Adipocyte (in vitro differentiated cells): ENCODE measurements at regions not wholly inside any gene's neighbourhood (a gene's known extent, or its start where the extent isn't known, plus 50 kb on each side); places are given as distances from the start of the nearest gene placed in this dataset.
"Not testable (repeated sequence)": the region's sequence is repeated elsewhere in the genome, so short reads cannot be mapped to it uniquely, and the experiment has no call there.

Source experiments
- DNase-seq: peaks from one replicate; pipeline ENCODE4 v3.0.0-alpha.2; 2015; ENCODE audit warnings: low read depth
- H3K27me3 ChIP-seq: replicated peaks from 2 replicates; pipeline ENCODE4 v1.7.0; 2013; ENCODE audit warnings: mild to moderate bottlenecking, low read length, moderate library complexity; ENCODE audit not compliant: control insufficient read depth, insufficient read depth
- H3K36me3 ChIP-seq: 2 replicates; pipeline ENCODE4 v1.7.0; 2013; ENCODE audit warnings: low read length, mild to moderate bottlenecking, moderate library complexity; ENCODE audit not compliant: control insufficient read depth, insufficient read depth, severe bottlenecking
- H3K4me1 ChIP-seq: 2 replicates; pipeline ENCODE4 v1.7.0; 2013; ENCODE audit warnings: mild to moderate bottlenecking, low read length, moderate library complexity; ENCODE audit not compliant: control insufficient read depth, insufficient read depth
- H3K4me3 ChIP-seq: 2 replicates; pipeline ENCODE4 v1.7.0; 2013; ENCODE audit warnings: mild to moderate bottlenecking, low read length, moderate library complexity
- H3K9ac ChIP-seq: 2 replicates; pipeline ENCODE4 v1.7.0; 2013; ENCODE audit warnings: mild to moderate bottlenecking, low read length, moderate library complexity
- H3K9me3 ChIP-seq: 2 replicates; pipeline ENCODE4 v1.7.0; 2013; ENCODE audit warnings: mild to moderate bottlenecking, low read length, moderate library complexity; ENCODE audit not compliant: control insufficient read depth

DNA sequence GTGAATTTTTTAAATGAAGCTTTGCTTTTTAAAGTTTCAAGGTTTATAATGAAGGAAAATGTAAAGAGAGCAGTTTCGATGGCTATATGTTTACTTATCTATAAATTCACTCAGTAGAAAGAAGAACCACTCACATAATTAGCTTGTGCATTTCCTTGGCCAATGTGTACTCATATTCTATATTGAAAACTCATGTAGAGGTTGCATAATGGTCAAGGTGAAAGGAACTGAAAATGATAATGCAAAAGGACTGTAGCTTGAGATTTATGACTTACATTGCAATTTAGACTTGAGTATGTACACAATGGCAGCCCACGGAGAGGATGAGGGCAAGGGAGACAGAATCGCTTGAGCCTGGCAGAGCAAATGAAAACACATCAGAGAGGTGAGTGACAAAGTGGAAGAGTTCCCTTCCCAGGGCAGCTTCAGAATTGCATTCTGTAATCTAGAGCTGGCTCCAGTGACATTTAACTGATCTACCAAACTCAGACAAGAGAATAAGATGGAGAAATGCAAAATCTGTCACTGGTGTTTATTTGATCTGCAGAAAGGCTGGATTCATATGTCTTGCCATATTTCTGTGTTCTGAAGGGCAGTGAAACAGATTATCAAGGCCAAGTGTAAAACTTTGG is 191.8 kb downstream of the TMEM200A start:
- no peak for DNase-seq
- Histone ChIP-seq H3K9ac (no peak overlapping the region), H3K9me3 (no peaks in the 10 kb centered on the region), H3K36me3 (no peaks in the 10 kb centered on the region), H3K4me1 (no peaks in the 10 kb centered on the region), H3K4me3 (no peak overlapping the region), H3K27me3 (no peaks in the 10 kb centered on the region)

DNA sequence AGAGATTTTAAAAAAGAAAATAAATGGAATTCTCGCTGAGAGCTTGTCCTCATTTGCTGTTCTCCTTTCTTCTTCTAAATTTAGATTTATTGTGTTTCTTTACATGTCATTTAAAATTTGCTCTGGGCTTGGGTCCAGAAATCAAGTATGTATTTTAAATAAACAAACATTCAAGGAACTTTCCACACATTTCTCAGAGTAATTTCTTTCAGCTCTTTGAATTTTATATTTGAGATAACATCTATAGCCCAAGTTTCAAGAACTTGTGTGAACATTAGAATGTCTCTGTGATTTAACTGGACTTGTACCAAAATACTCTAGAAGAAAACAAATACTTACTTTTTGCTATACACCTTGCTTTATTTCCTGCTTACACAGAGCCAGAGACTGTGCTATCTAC is 192.3 kb downstream of the TMEM200A start:
- peak; percentile 57 for DNase-seq
- H3K27me3 ChIP-seq: no peaks in the 10 kb centered on the region
- no peak overlapping the region for H3K4me3 ChIP-seq
- no peaks in the 10 kb centered on the region for H3K36me3 ChIP-seq
- no peaks in the 10 kb centered on the region for H3K4me1 ChIP-seq
- H3K9me3 ChIP-seq: no peaks in the 10 kb centered on the region
- H3K9ac ChIP-seq: no peak overlapping the region

DNA sequence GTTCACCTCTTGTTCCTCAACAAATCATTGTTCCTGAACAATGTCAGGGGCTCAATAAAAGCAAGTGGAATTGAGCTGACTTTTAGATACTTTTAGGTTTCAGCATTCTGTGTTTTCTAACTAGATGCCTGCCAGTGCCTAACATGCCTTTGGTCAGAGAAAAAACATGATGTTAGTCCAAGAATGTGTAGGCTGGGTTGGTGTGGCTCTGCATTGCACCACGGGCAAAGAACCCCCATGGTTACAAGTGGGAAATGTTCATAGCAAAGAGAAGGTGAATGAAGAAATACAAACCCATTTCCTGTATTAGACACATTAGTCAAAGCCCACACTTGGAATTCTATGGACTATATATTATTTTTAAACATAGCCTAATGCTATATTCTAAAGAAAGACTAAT is 193.3 kb downstream of the TMEM200A start:
- Histone ChIP-seq H3K9me3 (no peaks in the 10 kb centered on the region), H3K27me3 (no peaks in the 10 kb centered on the region), H3K4me1 (no peaks in the 10 kb centered on the region), H3K36me3 (no peaks in the 10 kb centered on the region), H3K4me3 (no peak overlapping the region), H3K9ac (no peak overlapping the region)
- peak; percentile 59 for DNase-seq

DNA sequence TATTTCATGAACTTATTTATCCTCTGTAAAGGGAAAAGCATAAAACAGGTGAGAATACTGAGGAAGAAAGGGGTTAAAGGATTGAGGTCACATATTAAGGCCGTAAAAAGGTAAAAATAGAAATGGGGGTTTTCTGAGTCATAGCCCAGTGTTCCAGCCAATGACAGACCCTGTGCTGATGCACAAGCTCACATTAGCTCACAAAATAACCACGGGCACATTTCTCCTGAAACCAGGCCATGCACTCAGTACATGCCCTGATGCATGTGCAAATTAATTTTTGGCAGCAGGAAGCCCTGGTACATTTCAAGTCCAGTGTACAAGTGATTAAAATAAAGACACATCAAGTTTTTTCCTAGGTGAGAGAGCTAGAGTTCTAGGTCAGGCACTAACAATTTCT is 194.4 kb downstream of the TMEM200A start:
- DNase-seq: no peak

DNA sequence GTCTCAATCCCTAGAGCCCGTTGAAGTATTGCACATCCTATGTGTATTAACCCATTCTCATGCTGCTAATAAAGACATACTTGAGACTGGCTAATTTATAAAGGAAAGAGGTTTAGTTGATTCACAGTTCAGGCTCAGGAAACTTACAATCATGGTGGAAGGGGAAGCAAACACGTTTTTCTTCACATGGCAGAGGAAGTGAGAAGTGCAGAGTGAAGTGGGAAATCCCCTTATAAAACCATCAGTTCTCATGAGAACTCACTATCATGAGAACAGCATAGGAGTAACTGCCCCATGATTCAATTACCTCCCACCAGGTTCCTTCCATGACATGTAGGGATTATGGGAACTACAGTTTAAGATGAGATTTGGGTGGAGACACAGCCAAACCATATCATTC is 195.3 kb downstream of the TMEM200A start:
- H3K36me3 ChIP-seq, H3K9ac ChIP-seq, DNase-seq, H3K27me3 ChIP-seq, H3K4me1 ChIP-seq, H3K9me3 ChIP-seq, H3K4me3 ChIP-seq: not testable (repeated sequence)

More for the DNA sequence above, 194.4 kb downstream of the TMEM200A start:
- no peaks in the 10 kb centered on the region for H3K4me1 ChIP-seq
- no peaks in the 10 kb centered on the region for H3K9me3 ChIP-seq
- no peak overlapping the region for H3K4me3 ChIP-seq
- no peaks in the 10 kb centered on the region for H3K27me3 ChIP-seq
- H3K9ac ChIP-seq: no peak overlapping the region
- H3K36me3 ChIP-seq: no peaks in the 10 kb centered on the region

DNA sequence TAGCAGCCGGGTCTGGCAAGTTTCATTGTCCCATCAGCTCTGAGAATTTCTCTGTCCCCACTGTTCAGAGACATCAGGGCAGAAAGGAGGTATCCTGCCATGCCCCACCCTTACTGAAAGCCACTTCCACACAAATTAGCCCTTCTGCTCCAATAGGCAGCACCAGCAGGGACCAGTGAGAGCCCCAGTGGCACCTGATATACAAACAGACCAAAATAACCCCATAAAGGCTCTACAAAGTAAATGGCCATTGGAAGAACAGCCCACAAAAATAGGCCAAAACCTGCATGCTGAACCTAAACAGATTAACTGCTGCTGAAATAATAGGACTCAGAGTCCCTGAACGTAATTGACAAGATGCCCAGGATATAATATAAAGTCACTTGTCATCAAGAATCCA is 199.9 kb downstream of the TMEM200A start:
- Histone ChIP-seq H3K36me3 (no peaks in the 10 kb centered on the region), H3K4me1 (no peaks in the 10 kb centered on the region), H3K4me3 (no peak overlapping the region)

DNA sequence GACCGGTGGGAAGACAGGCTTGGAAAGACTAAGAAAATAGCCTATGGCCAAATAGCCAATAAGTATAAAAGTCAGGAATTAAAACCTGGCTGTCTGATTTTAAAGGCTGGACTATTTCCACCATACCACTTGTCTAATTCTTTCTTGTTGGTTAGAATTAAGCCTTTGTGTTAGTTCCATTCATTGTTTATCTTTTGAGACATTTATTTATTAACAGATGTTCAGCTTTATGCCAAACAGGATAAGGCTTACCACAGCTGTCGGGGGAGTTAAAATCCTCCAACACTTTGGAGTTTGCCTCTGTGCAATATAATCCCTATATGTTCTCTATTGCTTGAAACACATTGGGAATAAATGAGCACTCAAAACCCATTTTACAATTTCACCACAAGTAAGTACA is 208.3 kb downstream of the TMEM200A start:
- Histone ChIP-seq H3K9me3 (peaks cover 6% of the 10 kb centered on the region), H3K4me1 (no peaks in the 10 kb centered on the region), H3K36me3 (no peaks in the 10 kb centered on the region), H3K27me3 (no peaks in the 10 kb centered on the region), H3K9ac (no peak overlapping the region), H3K4me3 (no peak overlapping the region)
- DNase-seq: peak; percentile 5

More for the DNA sequence above, 199.9 kb downstream of the TMEM200A start:
- Histone ChIP-seq H3K27me3 (no peaks in the 10 kb centered on the region), H3K9ac (no peak overlapping the region), H3K9me3 (no peaks in the 10 kb centered on the region)
- no peak for DNase-seq

DNA sequence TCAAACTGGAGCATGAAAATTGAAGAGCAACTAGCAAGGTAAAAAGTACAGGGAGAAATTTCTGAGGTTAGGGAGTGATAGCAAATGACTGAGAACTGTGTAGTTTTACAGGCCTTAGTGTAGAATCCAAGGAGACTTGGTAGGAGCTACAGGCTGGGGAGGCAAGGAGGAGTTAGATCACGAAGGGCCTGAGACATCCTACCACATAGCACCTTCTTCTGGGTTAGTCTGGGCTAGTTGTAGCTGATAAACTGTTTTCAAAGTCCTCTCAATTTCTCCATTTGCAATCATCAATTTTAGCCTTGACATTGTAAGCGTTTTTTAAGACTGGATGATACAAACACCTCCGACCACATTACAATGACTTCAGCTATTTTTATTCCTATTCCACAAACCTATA is 209.7 kb downstream of the TMEM200A start:
- no peak for DNase-seq
- Histone ChIP-seq H3K9me3 (peaks cover 6% of the 10 kb centered on the region), H3K9ac (no peak overlapping the region), H3K4me3 (no peak overlapping the region), H3K4me1 (no peaks in the 10 kb centered on the region), H3K36me3 (no peaks in the 10 kb centered on the region), H3K27me3 (no peaks in the 10 kb centered on the region)

DNA sequence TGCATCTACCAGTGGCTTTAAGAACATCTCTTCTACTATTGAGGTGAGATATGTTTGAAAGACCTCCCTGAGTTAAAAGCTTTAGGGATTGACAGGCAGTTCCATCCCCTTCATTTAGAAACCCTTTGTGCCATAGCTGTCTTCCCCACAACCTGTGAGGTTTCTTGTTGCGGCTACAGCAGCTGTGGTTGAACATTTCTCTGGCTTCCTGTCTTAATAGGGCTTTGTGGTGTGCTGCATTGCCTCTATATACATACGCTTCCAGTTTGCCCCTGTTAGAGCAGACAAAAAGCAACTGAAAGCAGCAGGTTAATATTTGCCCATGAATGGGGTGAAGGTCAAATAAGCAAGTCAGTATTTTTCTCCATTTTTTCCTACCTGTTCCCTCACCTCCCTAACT is 210.2 kb downstream of the TMEM200A start:
- Histone ChIP-seq H3K9me3 (peaks cover 4% of the 10 kb centered on the region), H3K36me3 (no peaks in the 10 kb centered on the region), H3K9ac (no peak overlapping the region), H3K4me1 (no peaks in the 10 kb centered on the region), H3K4me3 (no peak overlapping the region), H3K27me3 (no peaks in the 10 kb centered on the region)
- no peak for DNase-seq

DNA sequence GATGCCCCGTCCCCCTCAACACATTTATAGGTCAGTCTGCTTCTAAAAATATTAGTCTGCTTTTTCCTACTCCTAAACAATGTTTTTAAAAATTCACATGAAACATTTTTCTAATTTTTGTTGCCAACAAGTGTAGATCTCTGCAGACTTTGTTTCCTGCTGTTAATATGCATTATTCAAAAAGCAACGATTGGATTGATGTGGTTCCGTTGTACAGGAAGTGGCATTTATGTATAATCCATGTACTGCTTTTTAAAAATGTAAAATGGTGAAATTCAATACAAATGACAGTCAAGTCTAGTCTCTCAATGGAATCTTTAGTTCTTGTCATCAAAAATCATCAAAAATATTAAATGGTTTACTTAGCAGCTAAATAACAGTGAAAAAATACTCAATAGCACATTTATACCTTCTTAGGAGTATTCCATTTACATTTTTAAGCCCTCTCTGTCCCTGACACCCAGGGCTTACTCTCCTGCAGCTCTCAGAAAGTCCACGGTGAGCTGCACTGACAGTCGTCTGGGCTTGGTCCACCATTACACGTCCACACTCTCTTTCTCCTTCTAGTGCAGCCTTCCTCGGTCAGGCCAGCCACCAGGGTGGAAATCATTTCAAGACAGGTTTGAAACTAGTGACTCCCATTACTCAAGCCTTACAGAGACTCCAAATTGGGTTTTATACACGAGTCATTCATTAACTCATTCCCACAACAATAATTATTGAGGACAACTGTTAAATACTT is 211.5 kb downstream of the TMEM200A start:
- Histone ChIP-seq H3K36me3 (no peaks in the 10 kb centered on the region), H3K9ac (no peak overlapping the region)
- no peak for DNase-seq

DNA sequence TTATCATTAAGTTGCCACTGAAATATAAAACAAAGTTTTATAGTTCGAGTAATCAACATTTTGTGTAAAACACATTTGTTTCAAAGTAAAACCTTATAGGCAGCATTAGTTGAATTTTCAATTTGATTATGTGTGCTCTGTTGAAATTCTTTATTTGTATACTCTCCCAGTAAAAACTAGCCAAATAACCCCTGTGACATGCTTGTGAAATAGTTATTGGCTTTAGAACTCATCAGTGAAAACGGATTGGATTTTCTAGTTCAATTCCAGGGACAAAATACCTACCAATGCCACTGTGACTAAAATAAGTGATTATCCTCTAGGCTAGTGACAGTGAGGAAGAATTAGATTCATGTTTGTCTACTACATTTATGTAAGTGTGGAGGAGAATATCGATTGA is 212.9 kb downstream of the TMEM200A start:
- H3K27me3 ChIP-seq: no peaks in the 10 kb centered on the region
- no peaks in the 10 kb centered on the region for H3K4me1 ChIP-seq
- no peak for DNase-seq
- H3K9me3 ChIP-seq: no peaks in the 10 kb centered on the region
- H3K9ac ChIP-seq: no peak overlapping the region
- no peak overlapping the region for H3K4me3 ChIP-seq
- no peaks in the 10 kb centered on the region for H3K36me3 ChIP-seq

More for the DNA sequence above, 211.5 kb downstream of the TMEM200A start:
- no peak overlapping the region for H3K4me3 ChIP-seq
- H3K9me3 ChIP-seq: no peaks in the 10 kb centered on the region
- H3K27me3 ChIP-seq: no peaks in the 10 kb centered on the region
- H3K4me1 ChIP-seq: no peaks in the 10 kb centered on the region
